ENCODE measurements at regions not wholly inside any gene's neighbourhood (a gene's known extent, or its start where the extent isn't known, plus 50 kb on each side); places are given as distances from the start of the nearest gene placed in this dataset. TPM values are rescaled to one million over a fixed set of nuclear protein-coding genes. Genes with fewer than 3 reads are reported as not detected.

DNA sequence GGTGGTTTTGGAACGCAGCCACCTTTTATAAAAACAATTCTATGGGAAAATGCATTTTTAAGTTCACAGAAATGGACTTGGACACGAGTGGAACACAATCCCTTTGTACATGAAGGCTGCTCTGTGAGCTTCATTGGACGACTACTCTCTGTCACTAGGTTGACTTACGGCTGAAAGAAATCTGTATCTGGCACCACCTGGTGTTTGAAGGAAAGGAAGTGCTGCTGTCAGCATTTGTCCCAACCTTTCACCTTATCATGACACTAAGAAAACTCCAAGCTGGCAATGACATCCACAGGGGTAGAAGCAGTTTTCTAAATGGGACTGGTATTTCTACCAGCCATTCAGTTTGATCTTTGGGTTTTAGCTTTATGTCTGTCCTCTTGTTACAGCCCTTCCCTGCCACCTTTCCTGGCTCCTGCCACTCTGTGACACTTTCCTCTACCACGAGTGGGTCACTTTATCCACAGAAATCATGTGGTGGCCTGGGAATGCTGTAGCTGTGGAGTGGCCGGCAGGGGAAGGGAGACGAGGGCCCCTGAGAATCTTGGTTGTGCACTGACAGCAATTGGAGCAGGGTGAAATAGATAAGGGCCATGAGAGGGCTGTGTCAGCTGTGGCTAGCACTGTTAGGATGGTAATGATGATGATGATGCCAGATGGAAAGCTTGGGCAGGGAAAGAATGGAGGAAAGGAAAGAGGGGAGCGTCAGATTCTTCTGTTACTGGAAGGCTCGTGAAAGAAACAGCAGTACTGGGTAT lies 85.2 kb downstream of the TBX19 start:
- WGBS (ENCODE audit: insufficient coverage): 71% methylated on average over 4 of the region's 9 CpGs
- no peak overlapping the region for H3K9ac ChIP-seq (ENCODE audit: insufficient read depth, low read length, poor library complexity, severe bottlenecking)
- no peaks in the 10 kb centered on the region for H3K79me2 ChIP-seq (ENCODE audit: insufficient read depth, low read length)
- no peaks in the 10 kb centered on the region for H4K20me1 ChIP-seq (ENCODE audit: insufficient read depth, low read length)
- Mint-ChIP-seq H3K36me3 (no peaks in the 10 kb centered on the region), H3K4me3 (no peak overlapping the region), H3K27ac (no peak overlapping the region), H3K27me3 (ENCODE audit: low read depth in 3 of 3) (peaks cover 4 to 9% (median 6%) of the 10 kb centered on the region in 3 donors), H3K4me1 (peaks cover 1% of the 10 kb centered on the region), H3K9me3 (peaks cover 0 to 3% (median 0%) of the 10 kb centered on the region in 7 donors)
- no peak overlapping the region for H3K27ac ChIP-seq (ENCODE audit: low read depth in 1 of 2, low read length in 2 of 2)
- no peaks in the 10 kb centered on the region for H3K27me3 ChIP-seq (ENCODE audit: control insufficient read depth in 2 of 2, insufficient read depth in 2 of 2, low read length in 2 of 2)
- intact Hi-C loops (cut with micrococcal nuclease): no loop called here
- H2AFZ ChIP-seq (ENCODE audit: insufficient read depth, low read depth, low read length, poor library complexity, severe bottlenecking): no peak overlapping the region
- no peaks in the 10 kb centered on the region for H3K36me3 ChIP-seq (replicated peaks in 1 of 2; ENCODE audit: control insufficient read depth in 1 of 2, insufficient read depth in 2 of 2, low read length in 2 of 2)
- H3K4me1 ChIP-seq (ENCODE audit: control insufficient read depth in 1 of 2, insufficient read depth in 2 of 2, low read length in 2 of 2): no peaks in the 10 kb centered on the region
- H3K4me2 ChIP-seq (replicated peaks; ENCODE audit: extremely low read depth, low read length, poor library complexity, severe bottlenecking): no peak overlapping the region
- no peak overlapping the region for H3K4me3 ChIP-seq (replicated peaks in 1 of 3; ENCODE audit: low read depth in 2 of 3, low read length in 3 of 3)
- H3K9me3 ChIP-seq (replicated peaks in 1 of 2; ENCODE audit: control insufficient read depth in 1 of 2, insufficient read depth in 1 of 2, low read length in 2 of 2): no peaks in the 10 kb centered on the region
- DNase-seq: no peak
- TF ChIP-seq, protein P1, sequence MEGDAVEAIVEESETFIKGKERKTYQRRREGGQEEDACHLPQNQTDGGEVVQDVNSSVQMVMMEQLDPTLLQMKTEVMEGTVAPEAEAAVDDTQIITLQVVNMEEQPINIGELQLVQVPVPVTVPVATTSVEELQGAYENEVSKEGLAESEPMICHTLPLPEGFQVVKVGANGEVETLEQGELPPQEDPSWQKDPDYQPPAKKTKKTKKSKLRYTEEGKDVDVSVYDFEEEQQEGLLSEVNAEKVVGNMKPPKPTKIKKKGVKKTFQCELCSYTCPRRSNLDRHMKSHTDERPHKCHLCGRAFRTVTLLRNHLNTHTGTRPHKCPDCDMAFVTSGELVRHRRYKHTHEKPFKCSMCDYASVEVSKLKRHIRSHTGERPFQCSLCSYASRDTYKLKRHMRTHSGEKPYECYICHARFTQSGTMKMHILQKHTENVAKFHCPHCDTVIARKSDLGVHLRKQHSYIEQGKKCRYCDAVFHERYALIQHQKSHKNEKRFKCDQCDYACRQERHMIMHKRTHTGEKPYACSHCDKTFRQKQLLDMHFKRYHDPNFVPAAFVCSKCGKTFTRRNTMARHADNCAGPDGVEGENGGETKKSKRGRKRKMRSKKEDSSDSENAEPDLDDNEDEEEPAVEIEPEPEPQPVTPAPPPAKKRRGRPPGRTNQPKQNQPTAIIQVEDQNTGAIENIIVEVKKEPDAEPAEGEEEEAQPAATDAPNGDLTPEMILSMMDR (IDR thresholded peaks at IDR 0.05): no peak

Small RNA genes in the stretch of these regions (small RNA-seq; reads per million reads assigned to genes)
- gene MIR557 (ENCODE audit: insufficient read length, low read depth): not detected

All from CD14-positive monocyte (primary cell).